Heart left ventricle (tissue), 13 donors: ENCODE measurements at regions not wholly inside any gene's neighbourhood (a gene's known extent, or its start where the extent isn't known, plus 50 kb on each side); places are given as distances from the start of the nearest gene placed in this dataset.

Experiments used
- POLR2A ChIP-seq, 2 donors: fragments of 450-650 bp; IDR thresholded peaks; one replicate each; pipeline ENCODE4 v1.6.1; 2017; ENCODE audit warnings: antibody characterized with exemption in 2 of 2, mild to moderate bottlenecking in 2 of 2, moderate library complexity in 2 of 2
- TF ChIP-seq, protein P1 (sequence below), 12 donors: fragments of 200-600 bp; sonication (generic) in 4 of 12; IDR thresholded peaks; one replicate each; pipeline versions ENCODE4 v1.5.0 to v1.8.0; 2018 to 2022; ENCODE audit warnings: antibody characterized with exemption in 12 of 12, mild to moderate bottlenecking in 5 of 12
- donor health status: ischemic (EF 13 %, LVEDD 7.1; RV severe dilation, severe dysfunction).
- donor health status: DM: no; HTN: yes; CAD: no.
- donor health status: DM: no; HTN: no; CAD: no.
- donor health status: ischemic (EF 25% LVEDD 6.9; RV normal size, moderate dysfunction).
- donor health status: ischemic (EF 25% LVEDD 5.7; RV mildly dilated, moderate dysfunction).
- donor health status: ischemic (EF 35%, LVEDD 5.7; RV mildly dilated, moderate dysfunction).
- donor health status: nonischemic (EF 11% LVEDD 7.7; RV severe dilation, severe dysfunction).
- donor health status: DM: yes; HTN: yes; CAD: no.
- donor health status: PGD.
- donor health status: ischemic (EF 29% LVEDD 5.4; RV normal size, mild dysfunction).
- donor health status: nonischemic (EF 23%, LVEDD 6.1; RV moderate dilation, normal function).

DNA sequence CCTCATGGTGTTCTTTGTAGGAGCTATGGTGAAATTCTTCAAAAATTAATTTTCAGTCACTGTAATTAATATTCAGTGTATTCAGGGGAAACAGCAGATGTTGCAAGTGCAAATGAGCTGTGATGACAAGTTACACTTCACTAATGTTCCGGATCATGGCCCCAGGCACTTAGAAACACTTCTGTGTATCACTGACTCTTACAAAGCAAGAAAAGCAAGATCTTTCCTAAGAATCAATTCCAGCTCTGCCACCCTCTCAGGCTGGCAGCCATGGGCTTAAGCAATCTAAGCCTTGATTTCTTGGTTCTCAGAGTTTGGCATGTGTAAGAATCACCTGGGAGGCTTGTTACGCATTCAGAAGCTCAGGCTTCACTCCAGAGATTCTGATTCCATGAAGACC, 78.0 kb downstream of the MARCHF4 start:
- TF ChIP-seq, protein P1, sequence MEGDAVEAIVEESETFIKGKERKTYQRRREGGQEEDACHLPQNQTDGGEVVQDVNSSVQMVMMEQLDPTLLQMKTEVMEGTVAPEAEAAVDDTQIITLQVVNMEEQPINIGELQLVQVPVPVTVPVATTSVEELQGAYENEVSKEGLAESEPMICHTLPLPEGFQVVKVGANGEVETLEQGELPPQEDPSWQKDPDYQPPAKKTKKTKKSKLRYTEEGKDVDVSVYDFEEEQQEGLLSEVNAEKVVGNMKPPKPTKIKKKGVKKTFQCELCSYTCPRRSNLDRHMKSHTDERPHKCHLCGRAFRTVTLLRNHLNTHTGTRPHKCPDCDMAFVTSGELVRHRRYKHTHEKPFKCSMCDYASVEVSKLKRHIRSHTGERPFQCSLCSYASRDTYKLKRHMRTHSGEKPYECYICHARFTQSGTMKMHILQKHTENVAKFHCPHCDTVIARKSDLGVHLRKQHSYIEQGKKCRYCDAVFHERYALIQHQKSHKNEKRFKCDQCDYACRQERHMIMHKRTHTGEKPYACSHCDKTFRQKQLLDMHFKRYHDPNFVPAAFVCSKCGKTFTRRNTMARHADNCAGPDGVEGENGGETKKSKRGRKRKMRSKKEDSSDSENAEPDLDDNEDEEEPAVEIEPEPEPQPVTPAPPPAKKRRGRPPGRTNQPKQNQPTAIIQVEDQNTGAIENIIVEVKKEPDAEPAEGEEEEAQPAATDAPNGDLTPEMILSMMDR (IDR thresholded peaks at IDR 0.05), result no peak
- no peak for TF ChIP-seq POLR2A (IDR thresholded peaks at IDR 0.05)
